Stimulated activated CD8-positive, alpha-beta memory T cell treated with anti-CD3 and anti-CD28 coated beads, Interleukin-15, amount 100 ng/mL, for 24 hours (primary cell): ENCODE measurements at regions not wholly inside any gene's neighbourhood (a gene's known extent, or its start where the extent isn't known, plus 50 kb on each side); places are given as distances from the start of the nearest gene placed in this dataset.

Experiments
- DNase-seq: peaks from one replicate; pipeline ENCODE4 v3.0.0-alpha.2; 2020; ENCODE audit warnings: low read depth

DNA sequence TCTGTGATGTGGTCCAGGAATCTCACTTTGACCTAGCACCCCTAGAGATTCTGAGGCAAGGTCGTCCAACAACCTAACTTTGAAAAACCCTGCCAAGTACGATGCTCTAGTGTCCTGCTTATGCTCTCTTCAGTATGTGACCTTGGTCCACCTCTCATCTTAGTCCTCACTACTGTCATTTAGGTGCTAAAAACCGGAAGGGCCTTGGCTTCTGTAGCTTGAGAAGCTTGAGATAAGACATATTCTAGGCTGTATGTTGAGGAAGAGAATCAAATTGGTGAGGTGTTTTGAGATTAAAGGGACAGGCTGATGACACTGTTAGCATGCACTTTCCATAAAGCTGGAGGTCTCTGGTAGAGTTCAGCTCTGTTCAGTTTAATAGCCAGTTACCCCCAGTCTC, 57.0 kb upstream of the MTPN start:
- DNase-seq = no peak

DNA sequence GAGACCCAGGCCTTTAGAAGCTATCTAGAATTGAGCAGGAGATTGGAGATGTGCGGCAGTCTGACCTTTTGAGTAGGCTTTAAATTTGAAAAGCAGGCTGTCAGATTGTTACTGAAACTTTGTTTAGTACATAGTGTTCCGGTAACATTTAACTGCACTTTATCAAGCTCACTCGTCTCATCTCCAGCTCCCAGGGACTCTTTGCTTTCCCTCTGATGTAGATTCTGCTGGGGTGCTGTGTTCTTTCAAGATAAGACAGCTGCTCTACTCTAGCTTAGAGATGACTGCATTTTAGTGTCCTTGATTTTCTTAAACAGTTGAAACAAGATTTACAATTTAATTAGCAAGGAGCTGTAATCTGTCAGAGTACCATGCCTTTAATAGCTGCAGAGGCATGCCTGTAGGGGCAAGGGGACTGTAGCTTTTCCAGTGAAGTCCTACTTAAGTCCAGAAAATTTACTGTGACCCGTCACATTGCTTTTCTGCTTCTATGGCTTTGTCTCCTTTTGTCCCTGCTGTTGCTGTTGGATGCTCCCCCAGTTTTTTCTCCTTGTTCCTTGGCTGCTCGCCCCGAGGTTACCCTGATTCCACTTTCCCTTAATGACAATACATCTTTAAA, 56.4 kb upstream of the MTPN start:
- no peak for DNase-seq

DNA sequence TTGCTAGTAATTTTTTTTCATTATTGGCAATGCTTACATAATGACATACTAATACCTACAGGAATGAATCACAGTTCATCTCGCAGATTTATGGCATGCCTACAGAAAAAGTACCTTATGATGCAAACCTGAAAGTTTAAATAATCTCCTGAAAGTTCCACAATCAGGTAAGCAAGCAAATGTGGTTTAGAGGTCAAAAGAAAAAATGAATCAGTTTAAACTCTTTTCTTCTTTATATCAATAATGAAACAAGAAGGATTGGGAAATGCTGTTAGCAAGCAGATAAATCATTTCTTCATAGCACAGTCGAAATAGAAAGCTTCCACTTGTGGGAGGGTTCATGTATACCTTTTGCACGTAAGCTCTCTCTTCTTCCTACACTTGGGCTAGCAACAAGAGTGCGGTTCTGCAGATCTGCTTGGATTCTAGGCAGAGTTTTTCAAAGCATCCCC, 53.7 kb upstream of the MTPN start:
- no peak for DNase-seq

DNA sequence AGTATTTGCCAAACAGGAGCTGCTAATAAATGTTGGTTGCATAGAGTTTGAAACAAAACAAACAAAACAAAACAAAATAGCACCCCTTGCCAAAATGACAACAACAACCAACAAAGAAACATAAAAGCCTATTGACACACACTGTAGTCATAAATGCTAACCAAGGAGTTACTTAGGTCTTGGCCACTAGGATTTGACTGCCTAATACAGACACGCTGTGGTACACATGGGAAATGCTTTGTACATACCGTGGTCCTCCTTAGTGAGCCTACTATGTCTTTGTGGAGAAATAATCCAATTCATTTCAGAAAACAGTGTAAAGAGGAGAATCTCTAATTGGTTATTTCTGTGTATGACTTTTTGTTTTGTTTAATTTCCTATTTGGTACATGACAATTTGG, 53.2 kb upstream of the MTPN start:
- DNase-seq = no peak

DNA sequence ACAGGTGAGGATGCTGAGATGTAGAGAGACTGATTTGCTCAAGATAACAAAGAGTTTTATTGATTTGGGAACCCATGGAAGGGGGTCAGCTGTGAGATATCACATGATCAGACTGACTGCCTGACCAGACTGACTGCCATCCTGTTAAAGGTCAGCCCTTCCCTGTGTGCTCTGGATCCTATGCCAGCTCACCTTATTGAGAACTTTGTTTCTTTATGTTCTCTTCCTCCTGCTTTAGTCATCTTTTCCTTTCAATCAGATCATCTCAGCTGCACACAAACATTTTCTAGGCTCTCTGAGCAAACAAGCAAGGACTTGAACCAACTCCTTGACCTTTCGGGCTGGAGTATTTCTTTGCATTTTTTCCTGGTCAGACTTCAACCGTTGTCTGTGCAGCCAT, 50.0 kb upstream of the MTPN start:
- no peak for DNase-seq
